ENCODE measurements at regions not wholly inside any gene's neighbourhood (a gene's known extent, or its start where the extent isn't known, plus 50 kb on each side); places are given as distances from the start of the nearest gene placed in this dataset.

GRCh38 chr1:222331765-222332164 is 216.1 kb downstream of the HHIPL2 start:
- TF ChIP-seq, protein P1, sequence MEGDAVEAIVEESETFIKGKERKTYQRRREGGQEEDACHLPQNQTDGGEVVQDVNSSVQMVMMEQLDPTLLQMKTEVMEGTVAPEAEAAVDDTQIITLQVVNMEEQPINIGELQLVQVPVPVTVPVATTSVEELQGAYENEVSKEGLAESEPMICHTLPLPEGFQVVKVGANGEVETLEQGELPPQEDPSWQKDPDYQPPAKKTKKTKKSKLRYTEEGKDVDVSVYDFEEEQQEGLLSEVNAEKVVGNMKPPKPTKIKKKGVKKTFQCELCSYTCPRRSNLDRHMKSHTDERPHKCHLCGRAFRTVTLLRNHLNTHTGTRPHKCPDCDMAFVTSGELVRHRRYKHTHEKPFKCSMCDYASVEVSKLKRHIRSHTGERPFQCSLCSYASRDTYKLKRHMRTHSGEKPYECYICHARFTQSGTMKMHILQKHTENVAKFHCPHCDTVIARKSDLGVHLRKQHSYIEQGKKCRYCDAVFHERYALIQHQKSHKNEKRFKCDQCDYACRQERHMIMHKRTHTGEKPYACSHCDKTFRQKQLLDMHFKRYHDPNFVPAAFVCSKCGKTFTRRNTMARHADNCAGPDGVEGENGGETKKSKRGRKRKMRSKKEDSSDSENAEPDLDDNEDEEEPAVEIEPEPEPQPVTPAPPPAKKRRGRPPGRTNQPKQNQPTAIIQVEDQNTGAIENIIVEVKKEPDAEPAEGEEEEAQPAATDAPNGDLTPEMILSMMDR (conservative IDR thresholded peaks at IDR 0.05), result no peak
- TF ChIP-seq ZFX (IDR thresholded peaks at IDR 0.05), result no peak
- no peak overlapping the region for H3K27ac ChIP-seq

- TF ChIP-seq, protein P1 (conservative IDR thresholded peaks at IDR 0.05), result no peak
- no peak for TF ChIP-seq ZFX (IDR thresholded peaks at IDR 0.05)
- H3K27ac ChIP-seq, result no peak overlapping the region
Measured at GRCh38 chr1:222331340-222331739, 216.6 kb downstream of the HHIPL2 start.

DNA sequence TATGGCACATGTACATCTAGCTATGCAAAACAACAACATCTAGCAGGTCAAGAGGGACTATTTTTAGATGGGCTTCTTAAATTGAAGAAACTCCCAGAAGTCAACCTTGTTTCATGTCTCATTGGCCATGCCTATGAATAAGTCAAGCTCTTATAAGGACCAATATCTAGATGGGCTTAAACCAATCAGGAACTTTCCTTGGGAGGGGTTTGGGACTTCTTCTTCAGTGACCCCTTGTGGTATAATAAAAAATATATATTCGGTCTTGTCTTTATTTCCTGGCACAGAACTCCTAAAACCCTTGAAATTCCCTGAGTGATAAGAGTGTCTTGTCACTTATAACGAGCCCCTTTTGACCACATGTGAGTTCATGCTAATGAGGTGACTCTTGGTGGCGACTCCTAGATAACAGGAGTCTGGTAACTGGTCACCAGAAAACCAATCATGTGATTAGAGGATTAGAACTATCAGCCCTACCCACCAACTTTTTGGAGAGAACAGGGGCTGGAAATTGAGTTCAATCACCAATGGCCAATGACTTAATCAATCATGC is 218.3 kb downstream of the HHIPL2 start:
- TF ChIP-seq ZFX (IDR thresholded peaks at IDR 0.05), result no peak
- TF ChIP-seq, protein P1 (conservative IDR thresholded peaks at IDR 0.05), result peak; percentile 12; the same call in 1 of the 2 replicates
- no peak overlapping the region for H3K27ac ChIP-seq

GRCh38 chr1:222326710-222327036 is 221.2 kb downstream of the HHIPL2 start:
- H3K27ac ChIP-seq, result no peak overlapping the region
- no peak for TF ChIP-seq ZFX (IDR thresholded peaks at IDR 0.05)
- TF ChIP-seq, protein P1 (conservative IDR thresholded peaks at IDR 0.05), result no peak

- no peak for TF ChIP-seq ZFX (IDR thresholded peaks at IDR 0.05)
- TF ChIP-seq, protein P1 (conservative IDR thresholded peaks at IDR 0.05), result no peak
Measured at GRCh38 chr1:222326006-222326709, 221.7 kb downstream of the HHIPL2 start.

DNA sequence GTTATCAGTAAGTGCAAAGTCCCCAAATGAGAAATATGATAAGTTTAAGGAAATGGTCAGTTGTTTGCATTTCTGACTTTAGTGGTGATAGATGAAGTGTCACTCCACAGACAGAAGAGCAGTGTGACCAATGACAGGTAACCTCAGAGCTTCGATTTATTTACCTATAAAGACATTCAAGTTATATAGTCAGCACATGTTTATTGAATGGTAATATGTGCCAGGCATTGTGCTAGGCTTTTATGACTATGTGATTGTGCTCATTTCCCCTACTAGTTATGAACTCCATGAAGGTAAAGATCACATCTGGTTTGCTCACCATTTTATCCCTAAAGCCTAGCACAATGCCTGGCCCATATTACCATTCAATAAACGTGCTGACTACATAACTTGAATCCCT is 222.4 kb downstream of the HHIPL2 start:
- TF ChIP-seq, protein P1 (conservative IDR thresholded peaks at IDR 0.05), result no peak
- TF ChIP-seq ZFX (IDR thresholded peaks at IDR 0.05), result no peak
- H3K27ac ChIP-seq, result no peak overlapping the region

More at GRCh38 chr1:222326006-222326709, 221.7 kb downstream of the HHIPL2 start:
- H3K27ac ChIP-seq, result no peak overlapping the region

DNA sequence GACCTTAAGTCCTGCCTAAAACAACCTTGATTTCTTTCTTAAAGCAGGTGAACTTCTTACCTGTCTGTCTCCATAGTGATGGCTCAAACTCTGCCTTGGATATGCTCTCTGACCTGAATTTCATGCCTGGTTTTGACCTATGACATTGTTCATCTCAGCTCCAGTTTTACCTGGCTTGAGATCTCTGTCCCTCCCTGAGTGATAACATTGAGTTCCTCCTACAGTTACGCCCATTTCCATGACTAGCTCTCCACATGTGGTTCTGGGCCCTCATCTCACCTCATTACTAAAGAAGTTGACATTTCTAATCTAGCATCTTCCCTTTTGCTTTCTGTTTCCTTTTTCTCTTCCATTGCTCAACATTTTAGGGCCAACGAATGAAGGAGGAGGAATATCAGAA is 233.1 kb downstream of the HHIPL2 start:
- TF ChIP-seq, protein P1 (conservative IDR thresholded peaks at IDR 0.05), result no peak
- no peak for TF ChIP-seq ZFX (IDR thresholded peaks at IDR 0.05)
- H3K27ac ChIP-seq, result no peak overlapping the region

All from C4-2B (cell line).